LNCAP (cell line): ENCODE measurements at regions not wholly inside any gene's neighbourhood (a gene's known extent, or its start where the extent isn't known, plus 50 kb on each side); places are given as distances from the start of the nearest gene placed in this dataset.

Source experiments
- CTCF ChIP-seq: fragments of 450-650 bp; IDR thresholded peaks from 2 replicates; pipeline ENCODE4 v1.5.1; 2017; ENCODE audit warnings: mild to moderate bottlenecking

- no peak for TF ChIP-seq CTCF
These were observed 111.0 kb upstream of the CDH20 start for GRCh38 chr18:61222206-61222605.

GRCh38 chr18:61225336-61225735, 107.9 kb upstream of the CDH20 start:
- no peak for TF ChIP-seq CTCF

GRCh38 chr18:61236356-61237057, 96.7 kb upstream of the CDH20 start:
- no peak for TF ChIP-seq CTCF

- TF ChIP-seq CTCF, result no peak
These were observed 95.7 kb upstream of the CDH20 start for GRCh38 chr18:61237529-61237928.

- no peak for TF ChIP-seq CTCF
These were observed 94.2 kb upstream of the CDH20 start for GRCh38 chr18:61239051-61239450.

GRCh38 chr18:61241260-61241853, 91.9 kb upstream of the CDH20 start:
- TF ChIP-seq CTCF, result no peak

GRCh38 chr18:61244632-61245031, 88.6 kb upstream of the CDH20 start:
- TF ChIP-seq CTCF, result no peak
